Activated T-cell treated with anti-CD3 and anti-CD28 coated beads, Interleukin-2, amount 50 U/mL, for 48 hours (primary cell): ENCODE measurements at regions not wholly inside any gene's neighbourhood (a gene's known extent, or its start where the extent isn't known, plus 50 kb on each side); places are given as distances from the start of the nearest gene placed in this dataset.

Experiments
- DNase-seq, 2 experiments: peaks; one replicate each; pipeline ENCODE4 v3.0.0-alpha.2; 2020

DNA sequence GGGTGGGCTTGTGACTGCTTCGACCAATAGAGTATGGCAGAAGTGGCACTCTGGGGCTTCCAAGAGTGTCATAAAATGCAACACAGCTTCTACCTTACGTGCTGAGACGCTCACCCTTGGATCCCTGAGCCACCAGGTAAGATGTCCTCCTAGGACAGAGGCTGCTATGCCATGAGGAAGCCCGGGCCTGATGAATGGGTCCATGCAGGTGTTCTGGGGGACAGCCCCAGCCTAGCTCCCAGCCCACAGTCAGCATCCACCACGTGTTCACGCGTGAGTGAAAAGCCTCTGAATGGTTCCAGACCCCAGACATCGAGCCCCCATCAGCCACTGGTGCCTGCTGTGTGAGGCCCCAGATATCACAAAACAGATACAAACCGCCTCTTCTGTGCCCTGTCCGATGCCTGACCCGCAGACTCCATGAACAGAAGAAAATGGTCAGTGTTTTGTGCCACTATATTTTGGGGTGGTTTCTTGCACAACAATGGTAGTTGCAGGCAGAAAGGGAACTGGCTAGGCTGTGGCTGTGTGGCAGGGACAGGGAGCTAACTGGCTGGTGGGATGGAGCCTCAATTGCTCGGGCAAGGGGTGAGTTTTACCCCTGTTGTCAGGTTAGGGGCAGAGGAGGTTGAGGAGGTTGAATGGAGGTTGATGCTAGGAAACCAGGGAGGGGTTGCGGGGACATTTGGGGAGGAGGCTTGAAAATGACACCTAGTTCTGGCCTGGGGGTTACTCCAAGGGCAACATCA, 92.2 kb downstream of the LINGO1 start:
- no peak for DNase-seq

DNA sequence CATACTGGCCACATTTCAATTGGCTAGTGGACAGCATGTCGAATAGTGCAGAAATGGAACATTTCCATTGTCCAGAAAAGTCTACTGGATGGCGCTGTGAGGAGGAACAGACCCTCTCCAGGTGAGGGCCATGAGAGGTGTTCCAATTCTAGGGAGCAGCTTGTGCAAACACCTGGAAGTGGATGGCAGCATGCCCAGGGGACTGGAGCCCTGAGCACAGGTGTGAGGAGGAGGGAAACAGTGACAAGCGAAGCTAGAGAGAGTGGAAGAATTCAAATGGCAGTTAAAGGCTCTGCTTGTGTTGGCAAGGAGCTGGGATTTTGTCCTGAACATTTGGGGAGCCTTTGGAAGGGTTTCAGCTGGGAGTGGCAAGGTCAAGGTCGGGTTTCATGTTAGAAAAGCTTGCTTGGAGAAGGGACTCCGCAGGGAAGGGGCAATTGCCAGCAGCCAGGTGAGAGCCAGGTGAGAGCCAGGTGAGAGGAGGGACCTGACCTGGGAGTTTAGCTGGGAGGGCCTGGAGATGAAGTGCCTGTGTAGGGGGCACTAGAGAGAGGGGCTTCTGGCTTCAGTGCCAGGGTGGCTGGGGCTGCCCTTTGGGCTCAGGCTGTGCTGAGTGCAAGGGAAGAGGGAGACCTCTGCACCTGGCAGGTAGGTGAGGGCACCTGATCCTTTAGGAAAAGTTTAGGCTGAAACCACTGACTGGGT, 93.8 kb downstream of the LINGO1 start:
- DNase-seq = no peak

GRCh38 chr15:77538027-77538451, 94.7 kb downstream of the LINGO1 start:
- no peak for DNase-seq

DNA sequence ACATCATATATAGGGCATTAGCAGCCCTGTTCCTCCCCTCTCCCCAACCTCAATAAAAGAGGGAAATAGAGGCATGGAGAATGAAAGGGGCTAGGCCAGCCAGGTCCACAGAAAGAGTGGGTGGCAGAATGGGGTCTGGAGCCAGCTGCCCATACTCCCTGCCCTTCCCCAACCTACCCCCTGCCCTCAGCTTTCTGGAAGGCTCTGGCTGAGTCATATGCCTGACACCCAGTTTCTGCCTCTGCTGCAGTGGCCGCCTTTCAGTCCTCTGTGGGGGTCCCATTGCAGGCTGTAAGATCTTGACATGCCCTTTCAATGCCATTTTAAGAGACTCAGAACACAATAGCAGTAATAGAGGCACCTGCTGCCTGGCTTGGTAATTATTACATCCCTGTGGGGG, 95.7 kb downstream of the LINGO1 start:
- no peak for DNase-seq

GRCh38 chr15:77535845-77536244, 96.9 kb downstream of the LINGO1 start:
- no peak for DNase-seq
